Peyer's patch (tissue), 4 donors: ENCODE measurements at regions not wholly inside any gene's neighbourhood (a gene's known extent, or its start where the extent isn't known, plus 50 kb on each side); places are given as distances from the start of the nearest gene placed in this dataset.

ENCODE experiments used
- DNase-seq, 3 donors: peaks; one replicate each; pipeline ENCODE4 v3.0.0-alpha.2; 2017 to 2019
- H3K27ac ChIP-seq, 4 donors: fragments of 200-600 bp; sonication (generic); one replicate each; pipeline ENCODE4 v1.5.1; 2016 to 2019
- H3K27me3 ChIP-seq, 2 donors: fragments of 200-600 bp; sonication (generic); one replicate each; pipeline ENCODE4 v1.5.1; 2019
- H3K36me3 ChIP-seq, 3 donors: fragments of 200-600 bp; sonication (generic); one replicate each; pipeline ENCODE4 v1.5.1; 2016 to 2019
- H3K4me1 ChIP-seq, 4 donors: fragments of 200-600 bp; sonication (generic); one replicate each; pipeline ENCODE4 v1.5.1; 2016 to 2019
- H3K4me3 ChIP-seq, 4 donors: fragments of 200-600 bp; sonication (generic); 1 replicate in 3 of 4; 2 replicates in 1 of 4; pipeline ENCODE4 v1.5.1; 2016 to 2019; ENCODE audit warnings: mild to moderate bottlenecking in 1 of 4
- H3K9me3 ChIP-seq, 4 donors: fragments of 200-600 bp; sonication (generic); one replicate each; pipeline ENCODE4 v1.5.1; 2016 to 2019; ENCODE audit warnings: mild to moderate bottlenecking in 1 of 4
- CTCF ChIP-seq, 6 experiments: fragments of 450-650 bp in 4 of 6; fragments of 200-600 bp in 2 of 6; sonication (generic) in 1 of 6; IDR thresholded peaks; one replicate each; pipeline ENCODE4 v1.5.1; 2017 to 2019; ENCODE audit warnings: antibody characterized with exemption in 6 of 6, mild to moderate bottlenecking in 3 of 6, moderate library complexity in 1 of 6
- POLR2A ChIP-seq, 2 donors: fragments of 450-650 bp; IDR thresholded peaks; one replicate each; pipeline ENCODE4 v1.5.1; 2017; ENCODE audit warnings: antibody characterized with exemption in 2 of 2, mild to moderate bottlenecking in 2 of 2, moderate library complexity in 2 of 2

- no peaks in the 10 kb centered on the region for H3K9me3 ChIP-seq
- no peaks in the 10 kb centered on the region for H3K36me3 ChIP-seq
- peak in 1 of 3 donors; percentile 22 for DNase-seq
Measured at GRCh38 chr9:30774326-30774725, 1610.1 kb upstream of the ACO1 start.

DNA sequence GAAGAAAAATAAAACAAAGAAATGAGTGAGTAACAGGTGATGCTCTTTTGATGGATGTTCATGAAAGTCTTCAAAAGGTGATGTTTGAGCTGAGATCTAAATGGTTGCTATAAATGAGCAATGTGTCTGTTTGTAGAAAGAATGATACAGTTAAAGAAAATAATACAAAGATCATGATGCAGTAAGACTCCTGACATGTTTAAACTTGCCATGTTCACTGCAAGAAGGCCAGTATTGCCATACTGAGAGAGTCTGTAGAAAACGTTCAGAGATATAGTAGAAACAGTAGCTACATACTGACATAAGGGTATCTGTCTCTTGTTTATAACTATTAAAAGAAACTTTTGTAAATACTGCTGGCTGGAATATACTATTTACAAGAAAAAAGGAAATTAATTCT lies 1609.2 kb upstream of the ACO1 start:
- no peaks in the 10 kb centered on the region for H3K4me1 ChIP-seq
- TF ChIP-seq POLR2A (IDR thresholded peaks at IDR 0.05) (no peak), CTCF (IDR thresholded peaks at IDR 0.05) (no peak)

More at GRCh38 chr9:30774326-30774725, 1610.1 kb upstream of the ACO1 start:
- Histone ChIP-seq H3K4me1 (no peaks in the 10 kb centered on the region), H3K4me3 (no peak overlapping the region), H3K27ac (no peak overlapping the region), H3K27me3 (no peaks in the 10 kb centered on the region)
- TF ChIP-seq CTCF (IDR thresholded peaks at IDR 0.05): no peak
- no peak for TF ChIP-seq POLR2A (IDR thresholded peaks at IDR 0.05)

GRCh38 chr9:30796764-30797163 lies 1587.7 kb upstream of the ACO1 start:
- no peak for DNase-seq
- Histone ChIP-seq H3K27ac (no peak overlapping the region), H3K36me3 (no peaks in the 10 kb centered on the region), H3K4me1 (no peaks in the 10 kb centered on the region), H3K27me3 (no peaks in the 10 kb centered on the region), H3K4me3 (no peak overlapping the region), H3K9me3 (no peaks in the 10 kb centered on the region)
- TF ChIP-seq POLR2A (IDR thresholded peaks at IDR 0.05) (no peak), CTCF (IDR thresholded peaks at IDR 0.05) (no peak)

More for the DNA sequence above, 1609.2 kb upstream of the ACO1 start:
- no peaks in the 10 kb centered on the region for H3K27me3 ChIP-seq
- no peak overlapping the region for H3K4me3 ChIP-seq
- no peak overlapping the region for H3K27ac ChIP-seq
- H3K36me3 ChIP-seq: no peaks in the 10 kb centered on the region
- H3K9me3 ChIP-seq: no peaks in the 10 kb centered on the region
- DNase-seq: no peak

DNA sequence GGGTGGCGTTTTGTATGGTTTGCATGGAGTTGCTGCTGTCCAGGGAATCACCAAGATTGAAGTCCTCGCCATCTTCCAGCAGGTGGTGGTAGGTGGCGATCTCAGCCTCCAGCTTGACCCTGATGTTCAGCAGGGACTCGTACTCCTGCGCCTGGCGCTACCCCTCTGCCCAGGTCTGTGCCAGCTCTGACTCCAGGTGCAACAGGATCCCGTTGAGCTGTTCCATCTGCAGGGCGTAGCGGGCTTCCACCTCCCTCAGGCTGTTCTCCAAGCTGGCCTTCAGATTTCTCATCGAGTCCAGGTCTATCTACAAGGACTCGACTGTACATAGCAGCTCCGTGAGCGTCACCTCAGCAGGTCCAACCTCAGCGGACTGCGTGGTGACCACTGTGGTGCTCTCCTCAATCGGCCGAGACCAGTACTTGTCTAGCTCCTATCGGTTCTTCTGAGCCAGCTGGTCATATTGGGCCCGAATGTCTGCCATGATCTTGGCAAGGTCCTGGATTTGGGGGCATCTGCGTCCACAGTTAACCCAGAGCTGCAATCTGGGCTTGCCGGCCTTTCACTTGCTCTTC lies 1584.8 kb upstream of the ACO1 start:
- Histone ChIP-seq H3K9me3 (no peaks in the 10 kb centered on the region), H3K27me3 (no peaks in the 10 kb centered on the region), H3K4me1 (no peaks in the 10 kb centered on the region), H3K4me3 (no peak overlapping the region), H3K27ac (no peak overlapping the region), H3K36me3 (no peaks in the 10 kb centered on the region)
- DNase-seq: no peak
- TF ChIP-seq POLR2A (IDR thresholded peaks at IDR 0.05): no peak

DNA sequence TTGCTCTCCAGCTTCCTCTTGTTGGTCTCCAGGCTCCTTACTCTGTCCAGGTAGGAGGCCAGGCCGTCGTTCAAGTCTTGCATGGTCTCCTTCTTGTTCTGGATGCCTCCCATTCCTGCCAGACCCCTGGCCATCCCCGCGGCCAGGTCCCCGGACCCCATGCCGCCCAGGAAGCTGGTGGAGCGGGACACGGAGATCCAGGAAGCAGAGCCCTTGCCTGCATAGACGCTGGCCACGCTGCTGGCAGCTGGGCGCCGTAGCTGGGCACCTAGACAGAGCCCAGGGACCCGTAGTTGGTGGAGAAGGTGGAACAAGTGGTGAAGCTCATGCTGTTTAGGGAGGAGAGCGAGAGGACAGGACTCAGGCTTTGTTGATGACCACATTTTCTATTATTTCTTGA lies 1584.0 kb upstream of the ACO1 start:
- no peak for TF ChIP-seq POLR2A (IDR thresholded peaks at IDR 0.05)
- no peak for TF ChIP-seq CTCF (IDR thresholded peaks at IDR 0.05)
- no peak for DNase-seq
- H3K9me3 ChIP-seq: no peaks in the 10 kb centered on the region
- H3K27ac ChIP-seq: no peak overlapping the region
- H3K4me3 ChIP-seq: no peak overlapping the region
- no peaks in the 10 kb centered on the region for H3K36me3 ChIP-seq
- no peaks in the 10 kb centered on the region for H3K4me1 ChIP-seq
- no peaks in the 10 kb centered on the region for H3K27me3 ChIP-seq

DNA sequence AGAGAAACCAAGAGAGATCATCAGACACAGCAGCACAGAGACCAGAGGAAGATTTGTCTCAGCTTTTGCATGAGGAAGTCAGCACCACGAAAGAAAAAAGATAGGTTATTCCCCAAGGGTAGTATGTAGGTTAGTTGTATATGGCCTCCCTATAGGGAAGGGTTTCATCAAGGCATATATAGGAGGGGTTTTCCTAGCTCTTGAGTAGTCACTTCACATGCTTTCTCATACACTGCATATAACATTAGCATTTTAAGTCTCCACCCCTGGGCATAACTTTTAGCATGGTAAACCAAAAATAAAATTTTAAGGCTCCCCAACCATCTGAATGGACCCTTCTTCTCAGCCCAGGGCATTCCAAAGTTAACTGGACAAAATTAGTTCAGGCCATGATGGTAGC lies 1571.6 kb upstream of the ACO1 start:
- no peak overlapping the region for H3K27ac ChIP-seq
- H3K27me3 ChIP-seq: no peaks in the 10 kb centered on the region
- TF ChIP-seq POLR2A (IDR thresholded peaks at IDR 0.05): no peak
- TF ChIP-seq CTCF (IDR thresholded peaks at IDR 0.05): no peak
- no peak for DNase-seq
- H3K4me1 ChIP-seq: no peaks in the 10 kb centered on the region
- H3K4me3 ChIP-seq: no peak overlapping the region
- no peaks in the 10 kb centered on the region for H3K36me3 ChIP-seq
- no peaks in the 10 kb centered on the region for H3K9me3 ChIP-seq
